ENCODE measurements at regions not wholly inside any gene's neighbourhood (a gene's known extent, or its start where the extent isn't known, plus 50 kb on each side); places are given as distances from the start of the nearest gene placed in this dataset.

GRCh38 chr13:61975001-61975400 lies 559.4 kb upstream of the PCDH20 start:
- TF ChIP-seq CTCF (IDR thresholded peaks at IDR 0.05) (no peak), POLR2A (IDR thresholded peaks at IDR 0.05) (no peak)
